Suprapubic skin (tissue), 4 donors: ENCODE measurements at regions not wholly inside any gene's neighbourhood (a gene's known extent, or its start where the extent isn't known, plus 50 kb on each side); places are given as distances from the start of the nearest gene placed in this dataset.
A peak's percentile ranks its signal among the peaks of the same experiment; 100 is the strongest.

Experiments used
- DNase-seq, 2 donors: peaks; one replicate each; pipeline ENCODE4 v3.0.0-alpha.2; 2019; ENCODE audit warnings: low spot score in 2 of 2
- H3K27ac ChIP-seq: fragments of 200-600 bp; sonication (generic); one replicate; pipeline ENCODE4 v1.5.1; 2019
- H3K27me3 ChIP-seq: fragments of 200-600 bp; sonication (generic); one replicate; pipeline ENCODE4 v1.5.1; 2019
- H3K36me3 ChIP-seq: fragments of 200-600 bp; sonication (generic); one replicate; pipeline ENCODE4 v1.5.1; 2019
- H3K4me1 ChIP-seq: fragments of 200-600 bp; sonication (generic); one replicate; pipeline ENCODE4 v1.5.1; 2019
- H3K4me3 ChIP-seq: fragments of 200-600 bp; sonication (generic); one replicate; pipeline ENCODE4 v1.5.1; 2019; ENCODE audit warnings: mild to moderate bottlenecking
- H3K9me3 ChIP-seq: fragments of 200-600 bp; sonication (generic); one replicate; pipeline ENCODE4 v1.5.1; 2019
- EP300 ChIP-seq: sonication (generic); formaldehyde crosslinking; IDR thresholded peaks from one replicate; pipeline ENCODE4 v1.6.1; 2017; ENCODE audit warnings: antibody characterized with exemption
- POLR2A ChIP-seq, 2 donors: fragments of 450-650 bp; IDR thresholded peaks; one replicate each; pipeline ENCODE4 v1.6.1; 2017; ENCODE audit warnings: antibody characterized with exemption in 2 of 2, mild to moderate bottlenecking in 2 of 2, moderate library complexity in 2 of 2
- POLR2AphosphoS5 ChIP-seq, 3 donors: sonication (generic); formaldehyde crosslinking; IDR thresholded peaks; one replicate each; pipeline ENCODE4 v1.6.1; 2017; ENCODE audit warnings: antibody characterized with exemption in 3 of 3
- WGBS: methylation state at CpG from one replicate; pipeline ENCODE4 v1.1.5; 2018; 5-methylcytosine and 5-hydroxymethylcytosine counted together
- TF ChIP-seq, protein P1 (sequence below), 2 donors: fragments of 200-600 bp in 1 of 2; fragments of 450-650 bp in 1 of 2; sonication (generic) in 1 of 2; IDR thresholded peaks; one replicate each; pipeline ENCODE4 v1.5.1; 2016 to 2019; ENCODE audit warnings: antibody characterized with exemption in 2 of 2, mild to moderate bottlenecking in 1 of 2, moderate library complexity in 1 of 2

DNA sequence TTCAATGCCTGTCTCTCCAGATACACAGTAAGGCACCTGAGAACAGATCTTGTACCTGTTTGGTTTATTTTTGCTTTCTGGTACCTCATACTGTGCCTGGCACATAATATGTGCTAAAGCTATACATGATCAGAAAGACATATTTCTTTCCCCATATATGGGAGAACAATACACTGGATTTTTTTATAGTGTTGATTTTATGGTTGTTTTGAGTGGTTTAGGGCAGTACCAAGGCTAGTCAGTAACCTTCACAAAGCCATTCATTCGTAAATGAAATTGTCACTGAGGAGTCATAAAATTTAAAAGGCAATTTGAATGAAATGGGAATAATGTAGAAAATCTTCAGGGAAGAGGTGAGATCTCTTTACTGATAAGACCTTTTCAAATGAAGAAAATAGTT, 810.2 kb downstream of the TUSC7 start:
- no peaks in the 10 kb centered on the region for H3K36me3 ChIP-seq
- no peaks in the 10 kb centered on the region for H3K4me1 ChIP-seq
- H3K4me3 ChIP-seq: no peak overlapping the region
- WGBS: 38% methylated on average over 1 of the region's 1 CpG
- H3K9me3 ChIP-seq: no peaks in the 10 kb centered on the region
- H3K27ac ChIP-seq: no peak overlapping the region
- DNase-seq: no peak
- no peaks in the 10 kb centered on the region for H3K27me3 ChIP-seq
- no peak for TF ChIP-seq POLR2A (IDR thresholded peaks at IDR 0.05)
- TF ChIP-seq POLR2AphosphoS5 (IDR thresholded peaks at IDR 0.05): no peak
- TF ChIP-seq, protein P1, sequence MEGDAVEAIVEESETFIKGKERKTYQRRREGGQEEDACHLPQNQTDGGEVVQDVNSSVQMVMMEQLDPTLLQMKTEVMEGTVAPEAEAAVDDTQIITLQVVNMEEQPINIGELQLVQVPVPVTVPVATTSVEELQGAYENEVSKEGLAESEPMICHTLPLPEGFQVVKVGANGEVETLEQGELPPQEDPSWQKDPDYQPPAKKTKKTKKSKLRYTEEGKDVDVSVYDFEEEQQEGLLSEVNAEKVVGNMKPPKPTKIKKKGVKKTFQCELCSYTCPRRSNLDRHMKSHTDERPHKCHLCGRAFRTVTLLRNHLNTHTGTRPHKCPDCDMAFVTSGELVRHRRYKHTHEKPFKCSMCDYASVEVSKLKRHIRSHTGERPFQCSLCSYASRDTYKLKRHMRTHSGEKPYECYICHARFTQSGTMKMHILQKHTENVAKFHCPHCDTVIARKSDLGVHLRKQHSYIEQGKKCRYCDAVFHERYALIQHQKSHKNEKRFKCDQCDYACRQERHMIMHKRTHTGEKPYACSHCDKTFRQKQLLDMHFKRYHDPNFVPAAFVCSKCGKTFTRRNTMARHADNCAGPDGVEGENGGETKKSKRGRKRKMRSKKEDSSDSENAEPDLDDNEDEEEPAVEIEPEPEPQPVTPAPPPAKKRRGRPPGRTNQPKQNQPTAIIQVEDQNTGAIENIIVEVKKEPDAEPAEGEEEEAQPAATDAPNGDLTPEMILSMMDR (IDR thresholded peaks at IDR 0.05): no peak
- no peak for TF ChIP-seq EP300

DNA sequence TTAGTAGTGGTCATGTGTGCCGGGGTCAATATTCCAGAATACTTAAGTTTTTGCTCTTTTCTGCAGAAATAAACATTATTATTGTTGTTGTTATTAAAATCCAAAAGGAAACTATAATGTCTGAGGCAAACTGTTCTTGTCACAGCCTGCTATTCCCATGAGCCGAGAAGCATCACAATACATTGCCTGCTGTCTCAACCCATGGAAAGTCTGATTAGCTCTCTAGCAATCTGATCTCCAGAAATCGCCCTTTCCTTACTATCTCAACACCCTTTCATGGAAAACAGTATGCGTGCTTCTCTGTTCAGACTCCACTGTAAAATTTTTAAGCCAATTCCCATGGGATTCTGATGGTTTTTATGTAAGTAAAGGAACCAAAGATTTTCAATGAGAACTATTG, 811.0 kb downstream of the TUSC7 start:
- 89% methylated on average over 4 of the region's 4 CpGs for WGBS
- Histone ChIP-seq H3K9me3 (no peaks in the 10 kb centered on the region), H3K27me3 (no peaks in the 10 kb centered on the region), H3K4me3 (no peak overlapping the region), H3K36me3 (no peaks in the 10 kb centered on the region), H3K4me1 (no peaks in the 10 kb centered on the region), H3K27ac (no peak overlapping the region)
- no peak for DNase-seq
- TF ChIP-seq EP300 (no peak), POLR2AphosphoS5 (IDR thresholded peaks at IDR 0.05) (no peak)
- TF ChIP-seq, protein P1 (IDR thresholded peaks at IDR 0.05): no peak

DNA sequence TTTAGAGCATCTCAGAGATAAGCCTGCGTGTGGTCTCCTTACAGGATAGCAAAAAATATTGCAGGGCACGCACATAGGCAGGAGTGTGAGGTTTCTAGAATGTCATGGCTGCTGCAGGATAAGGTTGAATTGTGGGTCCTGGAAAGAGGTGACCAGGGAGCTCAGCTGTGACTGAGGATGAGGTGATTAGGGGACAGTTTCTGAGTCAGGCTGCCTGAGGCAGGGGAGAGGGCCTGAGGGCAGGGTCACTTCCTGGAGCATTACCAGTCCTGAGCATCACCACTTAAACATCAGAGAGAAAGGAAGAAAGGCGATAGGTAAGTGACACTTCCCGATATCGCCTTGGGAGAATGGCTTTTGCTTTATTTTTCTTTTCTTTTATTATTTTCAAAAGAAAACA, 813.8 kb downstream of the TUSC7 start:
- 85% methylated on average over 5 of the region's 5 CpGs for WGBS
- H3K9me3 ChIP-seq: no peaks in the 10 kb centered on the region
- no peaks in the 10 kb centered on the region for H3K36me3 ChIP-seq
- H3K4me3 ChIP-seq: no peak overlapping the region
- no peaks in the 10 kb centered on the region for H3K4me1 ChIP-seq
- DNase-seq: no peak
- no peak overlapping the region for H3K27ac ChIP-seq
- no peaks in the 10 kb centered on the region for H3K27me3 ChIP-seq
- TF ChIP-seq EP300 (no peak), POLR2A (IDR thresholded peaks at IDR 0.05) (no peak), POLR2AphosphoS5 (IDR thresholded peaks at IDR 0.05) (no peak)
- TF ChIP-seq, protein P1 (IDR thresholded peaks at IDR 0.05): no peak

DNA sequence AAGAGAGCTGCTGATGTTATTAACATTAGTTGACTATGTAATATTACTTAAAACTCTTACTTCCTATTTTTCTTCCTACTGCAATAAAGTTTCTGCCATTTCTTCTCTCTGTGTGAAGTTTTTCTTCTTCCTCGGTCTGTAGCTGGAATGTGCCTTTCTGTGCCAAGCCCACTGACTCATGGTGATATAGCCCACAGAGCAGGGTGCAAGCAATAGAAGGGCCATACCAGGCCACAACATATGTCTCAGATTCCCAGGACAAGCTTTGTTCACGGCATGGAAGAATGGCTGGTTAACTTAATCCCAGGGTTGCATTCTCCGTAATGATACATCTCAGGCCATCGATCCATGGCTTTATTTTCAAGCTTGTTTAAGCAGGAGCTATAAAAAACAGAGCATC, 815.3 kb downstream of the TUSC7 start:
- Histone ChIP-seq H3K4me1 (no peaks in the 10 kb centered on the region), H3K27me3 (no peaks in the 10 kb centered on the region), H3K9me3 (no peaks in the 10 kb centered on the region), H3K36me3 (no peaks in the 10 kb centered on the region), H3K27ac (no peak overlapping the region), H3K4me3 (no peak overlapping the region)
- DNase-seq: no peak
- TF ChIP-seq POLR2A (IDR thresholded peaks at IDR 0.05) (no peak), EP300 (no peak), POLR2AphosphoS5 (IDR thresholded peaks at IDR 0.05) (no peak)
- TF ChIP-seq, protein P1 (IDR thresholded peaks at IDR 0.05): no peak
- WGBS: 84% methylated on average over 4 of the region's 4 CpGs

DNA sequence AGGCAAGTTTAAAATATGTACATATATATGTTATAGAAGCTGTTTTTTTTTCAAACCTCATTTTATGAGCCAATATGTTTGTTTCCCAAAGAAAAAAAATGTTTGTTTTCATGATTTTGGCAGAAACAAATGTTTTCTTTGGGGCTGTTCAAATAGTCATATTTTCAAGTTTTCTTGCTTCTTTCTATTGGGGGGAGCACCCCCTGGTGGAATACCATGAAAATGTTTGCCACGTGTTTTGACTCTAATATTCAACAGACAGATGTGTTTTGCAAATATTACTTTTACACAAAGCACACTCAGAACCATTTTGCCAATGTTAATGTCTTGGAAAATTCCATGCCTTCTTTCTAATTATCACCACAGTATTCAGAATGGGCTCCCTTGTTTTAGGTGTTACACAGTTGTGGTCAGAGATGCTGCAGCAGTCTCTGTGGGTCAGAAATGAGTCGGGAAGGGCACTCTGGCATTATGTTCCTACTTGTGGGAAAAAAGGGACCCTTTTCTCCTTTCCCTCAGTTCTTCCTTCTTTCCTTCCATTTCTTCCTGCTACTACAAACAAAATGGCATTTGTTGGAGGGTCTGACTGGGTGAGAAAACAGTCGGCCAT, 817.0 kb downstream of the TUSC7 start:
- WGBS: 60% methylated on average over 3 of the region's 3 CpGs
- Histone ChIP-seq H3K9me3 (no peaks in the 10 kb centered on the region), H3K27me3 (no peaks in the 10 kb centered on the region), H3K36me3 (no peaks in the 10 kb centered on the region), H3K4me1 (no peaks in the 10 kb centered on the region), H3K27ac (no peak overlapping the region), H3K4me3 (no peak overlapping the region)
- DNase-seq: no peak
- TF ChIP-seq, protein P1 (IDR thresholded peaks at IDR 0.05): peak in 1 of 2 donors; percentile 24
- TF ChIP-seq POLR2A (IDR thresholded peaks at IDR 0.05): no peak
